ENCODE measurements at regions not wholly inside any gene's neighbourhood (a gene's known extent, or its start where the extent isn't known, plus 50 kb on each side); places are given as distances from the start of the nearest gene placed in this dataset.

DNA sequence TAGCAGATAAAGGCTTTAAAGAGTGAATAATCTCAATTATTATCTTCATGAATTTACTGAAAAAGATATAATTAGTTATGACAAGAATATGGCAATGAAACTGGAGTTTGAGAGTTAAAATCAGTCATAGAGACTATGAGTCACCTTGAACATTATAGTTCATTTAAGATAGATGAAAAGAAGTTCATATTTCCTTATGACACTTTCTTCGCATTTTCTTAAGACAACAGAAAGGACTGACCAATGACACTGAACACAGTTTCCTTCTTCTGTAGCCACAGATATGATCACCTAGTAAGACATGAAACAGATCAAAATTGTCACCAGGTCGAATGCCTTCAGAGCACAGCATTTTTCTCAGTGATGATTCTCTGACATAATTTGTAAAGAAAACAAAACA, 202.1 kb downstream of the KLF12 start:
- POLR2A ChIA-PET = no interaction called here

DNA sequence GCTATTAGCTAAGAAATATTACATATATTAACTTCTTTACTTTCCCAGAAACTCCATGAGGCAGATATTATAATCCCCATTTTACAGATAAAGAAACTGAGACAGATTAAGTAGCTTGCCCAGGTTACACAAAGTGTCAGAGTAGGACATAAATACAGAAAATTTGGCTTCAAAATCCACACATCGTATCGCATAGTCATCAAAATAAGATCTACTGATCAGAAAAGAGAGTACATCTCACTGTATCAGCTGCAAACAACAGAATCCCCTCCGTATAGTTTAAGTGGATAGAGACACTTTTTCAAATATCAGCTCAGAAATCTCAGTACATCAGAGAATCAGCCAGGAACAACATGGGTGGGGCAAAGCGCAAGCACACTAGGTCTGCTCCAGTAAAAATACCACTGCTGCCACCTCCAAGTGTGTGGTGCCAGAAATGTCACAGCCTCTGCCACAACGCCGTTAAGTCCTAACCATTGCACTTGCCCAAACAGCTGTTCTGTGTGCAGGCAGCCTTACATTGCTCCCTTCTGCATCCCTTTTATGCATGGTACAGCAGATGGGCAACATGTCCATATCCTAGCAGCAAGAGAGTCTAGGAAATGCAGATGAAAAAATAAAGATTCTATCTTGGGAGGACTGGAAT, 204.8 kb downstream of the KLF12 start:
- no peaks in the 10 kb centered on the region; the same call in 1 of the 2 replicates for H3K4me1 Mint-ChIP-seq
- H3K4me3 Mint-ChIP-seq = no peak overlapping the region
- H3K27me3 Mint-ChIP-seq (ENCODE audit: low read depth) = no peaks in the 10 kb centered on the region
- TF ChIP-seq ESRRA (CRISPR knock-in tag; IDR thresholded peaks at IDR 0.05; ENCODE audit: borderline replicate concordance) (no peak), JAZF1 (CRISPR knock-in tag; IDR thresholded peaks at IDR 0.05) (no peak)
- TF ChIP-seq, protein P1, sequence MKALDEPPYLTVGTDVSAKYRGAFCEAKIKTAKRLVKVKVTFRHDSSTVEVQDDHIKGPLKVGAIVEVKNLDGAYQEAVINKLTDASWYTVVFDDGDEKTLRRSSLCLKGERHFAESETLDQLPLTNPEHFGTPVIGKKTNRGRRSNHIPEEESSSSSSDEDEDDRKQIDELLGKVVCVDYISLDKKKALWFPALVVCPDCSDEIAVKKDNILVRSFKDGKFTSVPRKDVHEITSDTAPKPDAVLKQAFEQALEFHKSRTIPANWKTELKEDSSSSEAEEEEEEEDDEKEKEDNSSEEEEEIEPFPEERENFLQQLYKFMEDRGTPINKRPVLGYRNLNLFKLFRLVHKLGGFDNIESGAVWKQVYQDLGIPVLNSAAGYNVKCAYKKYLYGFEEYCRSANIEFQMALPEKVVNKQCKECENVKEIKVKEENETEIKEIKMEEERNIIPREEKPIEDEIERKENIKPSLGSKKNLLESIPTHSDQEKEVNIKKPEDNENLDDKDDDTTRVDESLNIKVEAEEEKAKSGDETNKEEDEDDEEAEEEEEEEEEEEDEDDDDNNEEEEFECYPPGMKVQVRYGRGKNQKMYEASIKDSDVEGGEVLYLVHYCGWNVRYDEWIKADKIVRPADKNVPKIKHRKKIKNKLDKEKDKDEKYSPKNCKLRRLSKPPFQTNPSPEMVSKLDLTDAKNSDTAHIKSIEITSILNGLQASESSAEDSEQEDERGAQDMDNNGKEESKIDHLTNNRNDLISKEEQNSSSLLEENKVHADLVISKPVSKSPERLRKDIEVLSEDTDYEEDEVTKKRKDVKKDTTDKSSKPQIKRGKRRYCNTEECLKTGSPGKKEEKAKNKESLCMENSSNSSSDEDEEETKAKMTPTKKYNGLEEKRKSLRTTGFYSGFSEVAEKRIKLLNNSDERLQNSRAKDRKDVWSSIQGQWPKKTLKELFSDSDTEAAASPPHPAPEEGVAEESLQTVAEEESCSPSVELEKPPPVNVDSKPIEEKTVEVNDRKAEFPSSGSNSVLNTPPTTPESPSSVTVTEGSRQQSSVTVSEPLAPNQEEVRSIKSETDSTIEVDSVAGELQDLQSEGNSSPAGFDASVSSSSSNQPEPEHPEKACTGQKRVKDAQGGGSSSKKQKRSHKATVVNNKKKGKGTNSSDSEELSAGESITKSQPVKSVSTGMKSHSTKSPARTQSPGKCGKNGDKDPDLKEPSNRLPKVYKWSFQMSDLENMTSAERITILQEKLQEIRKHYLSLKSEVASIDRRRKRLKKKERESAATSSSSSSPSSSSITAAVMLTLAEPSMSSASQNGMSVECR (CRISPR knock-in tag; IDR thresholded peaks at IDR 0.05; ENCODE audit: borderline replicate concordance) = no peak
- TF ChIP-seq, protein P2, sequence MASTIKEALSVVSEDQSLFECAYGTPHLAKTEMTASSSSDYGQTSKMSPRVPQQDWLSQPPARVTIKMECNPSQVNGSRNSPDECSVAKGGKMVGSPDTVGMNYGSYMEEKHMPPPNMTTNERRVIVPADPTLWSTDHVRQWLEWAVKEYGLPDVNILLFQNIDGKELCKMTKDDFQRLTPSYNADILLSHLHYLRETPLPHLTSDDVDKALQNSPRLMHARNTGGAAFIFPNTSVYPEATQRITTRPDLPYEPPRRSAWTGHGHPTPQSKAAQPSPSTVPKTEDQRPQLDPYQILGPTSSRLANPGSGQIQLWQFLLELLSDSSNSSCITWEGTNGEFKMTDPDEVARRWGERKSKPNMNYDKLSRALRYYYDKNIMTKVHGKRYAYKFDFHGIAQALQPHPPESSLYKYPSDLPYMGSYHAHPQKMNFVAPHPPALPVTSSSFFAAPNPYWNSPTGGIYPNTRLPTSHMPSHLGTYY (CRISPR knock-in tag; IDR thresholded peaks at IDR 0.05) = no peak
- TF ChIP-seq, protein P3, sequence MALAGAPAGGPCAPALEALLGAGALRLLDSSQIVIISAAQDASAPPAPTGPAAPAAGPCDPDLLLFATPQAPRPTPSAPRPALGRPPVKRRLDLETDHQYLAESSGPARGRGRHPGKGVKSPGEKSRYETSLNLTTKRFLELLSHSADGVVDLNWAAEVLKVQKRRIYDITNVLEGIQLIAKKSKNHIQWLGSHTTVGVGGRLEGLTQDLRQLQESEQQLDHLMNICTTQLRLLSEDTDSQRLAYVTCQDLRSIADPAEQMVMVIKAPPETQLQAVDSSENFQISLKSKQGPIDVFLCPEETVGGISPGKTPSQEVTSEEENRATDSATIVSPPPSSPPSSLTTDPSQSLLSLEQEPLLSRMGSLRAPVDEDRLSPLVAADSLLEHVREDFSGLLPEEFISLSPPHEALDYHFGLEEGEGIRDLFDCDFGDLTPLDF (CRISPR knock-in tag; IDR thresholded peaks at IDR 0.05) = no peak
- TF ChIP-seq, protein P4, sequence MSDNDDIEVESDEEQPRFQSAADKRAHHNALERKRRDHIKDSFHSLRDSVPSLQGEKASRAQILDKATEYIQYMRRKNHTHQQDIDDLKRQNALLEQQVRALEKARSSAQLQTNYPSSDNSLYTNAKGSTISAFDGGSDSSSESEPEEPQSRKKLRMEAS (CRISPR knock-in tag; IDR thresholded peaks at IDR 0.05) = no peak
- ChIA-PET CTCF (no interaction called here), POLR2A (no interaction called here)
- DNase-seq (ENCODE audit: low spot score) (no peak), ATAC-seq (no peak)
- H3K9me3 Mint-ChIP-seq = no peaks in the 10 kb centered on the region
- no peaks in the 10 kb centered on the region for H3K36me3 Mint-ChIP-seq
- no peak overlapping the region for H3K27ac Mint-ChIP-seq

More for the DNA sequence above, 202.1 kb downstream of the KLF12 start:
- Mint-ChIP-seq H3K4me1 (peaks cover 13% of the 10 kb centered on the region), H3K36me3 (peaks cover 2% of the 10 kb centered on the region; the same call in 1 of the 2 replicates), H3K9me3 (0 out of 2 replicates have a peak, but pooled peaks cover 2% of the 10 kb centered on the region), H3K27me3 (ENCODE audit: low read depth) (no peaks in the 10 kb centered on the region), H3K4me3 (no peak overlapping the region), H3K27ac (no peak overlapping the region)
- ATAC-seq (no peak), DNase-seq (ENCODE audit: low spot score) (no peak)
- TF ChIP-seq, protein P5, sequence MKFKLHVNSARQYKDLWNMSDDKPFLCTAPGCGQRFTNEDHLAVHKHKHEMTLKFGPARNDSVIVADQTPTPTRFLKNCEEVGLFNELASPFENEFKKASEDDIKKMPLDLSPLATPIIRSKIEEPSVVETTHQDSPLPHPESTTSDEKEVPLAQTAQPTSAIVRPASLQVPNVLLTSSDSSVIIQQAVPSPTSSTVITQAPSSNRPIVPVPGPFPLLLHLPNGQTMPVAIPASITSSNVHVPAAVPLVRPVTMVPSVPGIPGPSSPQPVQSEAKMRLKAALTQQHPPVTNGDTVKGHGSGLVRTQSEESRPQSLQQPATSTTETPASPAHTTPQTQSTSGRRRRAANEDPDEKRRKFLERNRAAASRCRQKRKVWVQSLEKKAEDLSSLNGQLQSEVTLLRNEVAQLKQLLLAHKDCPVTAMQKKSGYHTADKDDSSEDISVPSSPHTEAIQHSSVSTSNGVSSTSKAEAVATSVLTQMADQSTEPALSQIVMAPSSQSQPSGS (CRISPR knock-in tag; IDR thresholded peaks at IDR 0.05; ENCODE audit: borderline replicate concordance, low read depth) = no peak
- no peak for TF ChIP-seq JUN (CRISPR knock-in tag; IDR thresholded peaks at IDR 0.05)
- TF ChIP-seq TCF7 (CRISPR knock-in tag; IDR thresholded peaks at IDR 0.05; ENCODE audit: low read depth) = no peak
- TF ChIP-seq TP53 (CRISPR knock-in tag; IDR thresholded peaks at IDR 0.05) = no peak
- TF ChIP-seq FOXP1 (CRISPR knock-in tag; IDR thresholded peaks at IDR 0.05; ENCODE audit: borderline replicate concordance) = no peak
- CTCF ChIA-PET = no interaction called here

DNA sequence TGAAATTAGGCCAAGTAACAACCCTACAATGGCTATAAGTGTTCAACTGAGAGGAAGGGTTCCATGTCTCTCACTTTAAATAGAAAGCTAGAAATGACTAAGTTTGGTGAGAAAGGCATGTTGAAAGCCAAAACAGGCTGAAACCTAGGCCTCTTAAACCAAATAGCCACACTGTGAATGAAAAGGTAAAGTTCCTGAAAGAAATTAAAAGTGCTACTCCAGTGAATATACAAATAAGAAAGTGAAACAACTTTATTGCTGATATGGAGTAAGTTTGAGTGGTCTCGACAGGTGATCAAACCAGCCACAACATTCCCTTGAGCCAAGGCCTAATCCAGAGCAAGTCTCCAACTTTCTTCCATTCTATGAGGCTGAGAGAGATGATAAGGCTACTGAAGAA, 209.6 kb downstream of the KLF12 start:
- ATAC-seq (no peak), DNase-seq (ENCODE audit: low spot score) (no peak)
- ChIA-PET CTCF (interaction anchor here (1.0 kb wide), 1 partner anchor 362 kb away, joined by 3 read pairs; no protein-coding TSS in a partner anchor), POLR2A (no interaction called here)
- Mint-ChIP-seq H3K27ac (no peak overlapping the region), H3K9me3 (no peaks in the 10 kb centered on the region), H3K4me1 (peaks cover 26% of the 10 kb centered on the region), H3K27me3 (ENCODE audit: low read depth) (no peaks in the 10 kb centered on the region), H3K4me3 (no peak overlapping the region), H3K36me3 (no peaks in the 10 kb centered on the region)
- no peak for TF ChIP-seq ZNF219 (CRISPR knock-in tag; IDR thresholded peaks at IDR 0.05; ENCODE audit: borderline replicate concordance)
- TF ChIP-seq CREM (CRISPR knock-in tag; IDR thresholded peaks at IDR 0.05) = no peak
- TF ChIP-seq, protein P6, sequence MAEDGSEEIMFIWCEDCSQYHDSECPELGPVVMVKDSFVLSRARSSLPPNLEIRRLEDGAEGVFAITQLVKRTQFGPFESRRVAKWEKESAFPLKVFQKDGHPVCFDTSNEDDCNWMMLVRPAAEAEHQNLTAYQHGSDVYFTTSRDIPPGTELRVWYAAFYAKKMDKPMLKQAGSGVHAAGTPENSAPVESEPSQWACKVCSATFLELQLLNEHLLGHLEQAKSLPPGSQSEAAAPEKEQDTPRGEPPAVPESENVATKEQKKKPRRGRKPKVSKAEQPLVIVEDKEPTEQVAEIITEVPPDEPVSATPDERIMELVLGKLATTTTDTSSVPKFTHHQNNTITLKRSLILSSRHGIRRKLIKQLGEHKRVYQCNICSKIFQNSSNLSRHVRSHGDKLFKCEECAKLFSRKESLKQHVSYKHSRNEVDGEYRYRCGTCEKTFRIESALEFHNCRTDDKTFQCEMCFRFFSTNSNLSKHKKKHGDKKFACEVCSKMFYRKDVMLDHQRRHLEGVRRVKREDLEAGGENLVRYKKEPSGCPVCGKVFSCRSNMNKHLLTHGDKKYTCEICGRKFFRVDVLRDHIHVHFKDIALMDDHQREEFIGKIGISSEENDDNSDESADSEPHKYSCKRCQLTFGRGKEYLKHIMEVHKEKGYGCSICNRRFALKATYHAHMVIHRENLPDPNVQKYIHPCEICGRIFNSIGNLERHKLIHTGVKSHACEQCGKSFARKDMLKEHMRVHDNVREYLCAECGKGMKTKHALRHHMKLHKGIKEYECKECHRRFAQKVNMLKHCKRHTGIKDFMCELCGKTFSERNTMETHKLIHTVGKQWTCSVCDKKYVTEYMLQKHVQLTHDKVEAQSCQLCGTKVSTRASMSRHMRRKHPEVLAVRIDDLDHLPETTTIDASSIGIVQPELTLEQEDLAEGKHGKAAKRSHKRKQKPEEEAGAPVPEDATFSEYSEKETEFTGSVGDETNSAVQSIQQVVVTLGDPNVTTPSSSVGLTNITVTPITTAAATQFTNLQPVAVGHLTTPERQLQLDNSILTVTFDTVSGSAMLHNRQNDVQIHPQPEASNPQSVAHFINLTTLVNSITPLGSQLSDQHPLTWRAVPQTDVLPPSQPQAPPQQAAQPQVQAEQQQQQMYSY (CRISPR knock-in tag; IDR thresholded peaks at IDR 0.05) = no peak
- no peak for TF ChIP-seq TCF7 (CRISPR knock-in tag; IDR thresholded peaks at IDR 0.05; ENCODE audit: low read depth)
- TF ChIP-seq, protein P7, sequence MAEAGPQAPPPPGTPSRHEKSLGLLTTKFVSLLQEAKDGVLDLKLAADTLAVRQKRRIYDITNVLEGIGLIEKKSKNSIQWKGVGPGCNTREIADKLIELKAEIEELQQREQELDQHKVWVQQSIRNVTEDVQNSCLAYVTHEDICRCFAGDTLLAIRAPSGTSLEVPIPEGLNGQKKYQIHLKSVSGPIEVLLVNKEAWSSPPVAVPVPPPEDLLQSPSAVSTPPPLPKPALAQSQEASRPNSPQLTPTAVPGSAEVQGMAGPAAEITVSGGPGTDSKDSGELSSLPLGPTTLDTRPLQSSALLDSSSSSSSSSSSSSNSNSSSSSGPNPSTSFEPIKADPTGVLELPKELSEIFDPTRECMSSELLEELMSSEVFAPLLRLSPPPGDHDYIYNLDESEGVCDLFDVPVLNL (CRISPR knock-in tag; IDR thresholded peaks at IDR 0.05; ENCODE audit: borderline replicate concordance, low read depth) = no peak

Measured in WTC11 (cell line).